Dedifferentiated amniotic fluid mesenchymal stem cell (primary cell): ENCODE measurements at regions not wholly inside any gene's neighbourhood (a gene's known extent, or its start where the extent isn't known, plus 50 kb on each side); places are given as distances from the start of the nearest gene placed in this dataset.
"Not testable (repeated sequence)": the region's sequence is repeated elsewhere in the genome, so short reads cannot be mapped to it uniquely, and the experiment has no call there.

ENCODE experiments used
- DNase-seq: peaks from one replicate; pipeline ENCODE4 v3.0.0-alpha.2; 2016; ENCODE audit errors: extremely low spot score

DNA sequence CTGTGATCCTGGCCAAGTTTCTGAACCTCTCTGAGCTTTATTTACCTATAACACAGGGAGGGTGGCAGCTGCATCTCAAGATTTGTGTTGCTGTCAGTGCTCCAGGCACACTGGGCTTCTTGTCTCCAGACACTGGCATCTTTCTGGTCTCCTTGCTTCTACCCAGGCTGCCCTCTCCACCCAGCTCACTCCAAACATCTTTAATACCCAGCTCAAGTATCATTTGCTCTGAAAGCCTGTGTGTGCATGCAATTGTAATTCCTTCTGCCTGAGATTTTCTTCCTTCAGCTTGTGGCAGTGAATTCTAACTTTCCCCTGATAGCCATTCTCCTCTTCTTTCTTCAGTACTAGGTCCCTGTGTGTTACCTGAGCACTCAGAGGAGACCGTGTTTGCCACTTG is 50.7 kb upstream of the USP7 start:
- DNase-seq, result no peak

DNA sequence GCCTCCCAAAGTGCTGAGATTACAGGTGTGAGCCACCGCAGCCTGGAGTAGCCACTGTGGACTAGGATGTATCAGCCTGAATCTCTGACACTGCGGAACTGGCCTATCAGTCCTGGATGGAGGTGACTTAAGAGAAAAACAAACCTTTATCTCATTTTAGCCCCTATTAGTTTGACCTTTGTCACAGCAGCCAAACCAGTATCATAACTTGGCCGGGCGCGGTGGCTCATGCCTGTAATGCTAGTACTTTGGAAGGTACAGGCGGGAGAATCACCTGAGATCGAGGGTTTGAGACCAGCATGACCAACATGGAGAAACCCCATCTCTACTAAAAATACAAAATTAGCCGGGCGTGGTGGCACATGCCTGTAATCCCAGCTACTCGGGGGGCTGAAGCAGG is 51.8 kb upstream of the USP7 start:
- DNase-seq, result no peak

DNA sequence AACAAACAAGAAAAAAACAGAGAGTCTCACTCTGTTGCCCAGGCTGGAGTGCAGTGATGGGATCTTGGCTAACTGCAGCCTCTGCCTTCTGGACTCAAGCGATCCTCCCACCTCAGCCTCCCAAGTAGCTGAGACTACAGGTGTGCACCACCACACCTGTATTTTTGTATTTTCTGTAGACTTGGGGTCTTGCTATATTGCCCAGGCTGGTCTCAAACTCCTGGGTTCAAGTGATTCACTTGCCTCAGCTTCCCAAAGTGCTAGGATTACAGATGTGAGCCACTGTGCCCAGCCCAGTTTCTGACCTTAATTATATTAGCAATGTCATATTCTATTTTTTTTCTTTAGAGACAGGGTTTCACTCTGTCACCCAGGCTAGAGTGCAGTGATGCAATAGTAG is 52.3 kb upstream of the USP7 start:
- DNase-seq, result not testable (repeated sequence)

DNA sequence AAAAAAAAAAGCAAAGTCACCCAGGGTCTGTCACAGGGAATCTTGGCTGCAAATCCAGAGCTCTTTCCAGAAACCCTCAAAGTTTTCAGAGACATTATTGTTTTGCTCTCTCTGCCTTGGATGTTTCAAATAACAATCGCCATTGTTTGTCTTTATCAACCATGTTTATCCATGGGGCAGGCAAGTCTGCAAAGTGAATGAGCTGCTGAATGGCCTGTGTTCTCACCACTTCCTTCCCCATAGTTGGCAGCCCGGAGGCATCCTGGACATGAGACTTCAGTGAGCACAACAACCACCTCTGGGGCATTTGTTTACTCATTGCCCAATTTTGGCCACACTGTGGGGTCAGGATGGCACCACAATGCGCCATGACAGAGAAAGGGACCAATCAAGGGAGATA is 53.1 kb upstream of the USP7 start:
- DNase-seq, result no peak

DNA sequence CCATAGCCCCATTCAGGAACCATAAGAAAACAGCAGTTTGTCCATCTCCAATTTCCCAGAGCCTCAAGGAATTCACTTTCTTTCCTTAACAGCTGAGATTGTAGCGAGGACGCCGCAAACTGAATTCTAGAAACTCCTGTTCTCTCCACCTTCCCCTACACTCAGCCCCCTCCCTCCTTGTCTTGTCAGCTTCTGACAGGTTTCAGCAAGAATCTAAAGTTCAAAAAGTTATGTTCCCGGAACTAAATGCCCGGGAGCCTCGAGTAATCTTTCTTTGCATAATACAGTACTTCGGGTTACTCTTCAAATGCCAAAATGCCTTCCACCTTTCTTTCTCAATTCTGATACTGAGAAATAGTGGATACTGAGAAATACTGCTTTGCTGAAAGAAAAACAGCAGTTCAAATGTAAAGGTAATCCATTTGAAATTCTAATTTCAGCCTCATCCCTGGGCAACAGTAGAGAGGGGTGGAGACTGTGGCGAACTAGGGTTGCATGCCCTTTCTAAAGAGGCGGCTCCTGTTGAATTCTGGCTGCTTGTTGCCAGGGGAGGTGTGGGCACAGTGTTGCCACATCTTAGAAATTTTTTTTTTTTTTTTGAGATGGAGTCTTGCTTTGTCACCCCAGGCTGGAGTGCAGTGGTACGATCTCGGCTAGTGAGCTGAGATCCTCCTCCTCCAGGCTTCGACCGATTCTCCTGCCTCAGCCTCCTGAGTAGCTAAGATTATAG is 63.5 kb upstream of the USP7 start:
- no peak for DNase-seq

DNA sequence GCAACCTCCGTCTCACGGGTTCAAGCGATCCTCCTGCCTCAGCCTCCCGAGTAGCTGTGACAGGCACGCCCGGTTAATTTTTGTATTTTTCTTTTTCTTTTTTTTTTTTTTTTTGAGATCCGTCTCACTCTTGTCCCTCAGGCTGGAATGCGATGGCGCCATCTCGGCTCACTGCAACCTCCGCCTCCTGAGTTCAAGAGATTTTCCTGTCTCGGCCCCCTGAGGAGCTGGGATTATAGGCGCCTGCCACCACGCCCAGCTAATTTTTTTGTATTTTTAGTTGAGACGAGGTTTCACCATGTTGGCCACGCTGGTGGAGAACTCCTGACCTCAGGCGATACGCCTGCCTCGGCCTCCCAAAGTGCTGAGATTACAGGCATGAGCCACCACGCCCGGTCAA is 63.0 kb upstream of the HAPSTR1 start:
- DNase-seq, result not testable (repeated sequence)

DNA sequence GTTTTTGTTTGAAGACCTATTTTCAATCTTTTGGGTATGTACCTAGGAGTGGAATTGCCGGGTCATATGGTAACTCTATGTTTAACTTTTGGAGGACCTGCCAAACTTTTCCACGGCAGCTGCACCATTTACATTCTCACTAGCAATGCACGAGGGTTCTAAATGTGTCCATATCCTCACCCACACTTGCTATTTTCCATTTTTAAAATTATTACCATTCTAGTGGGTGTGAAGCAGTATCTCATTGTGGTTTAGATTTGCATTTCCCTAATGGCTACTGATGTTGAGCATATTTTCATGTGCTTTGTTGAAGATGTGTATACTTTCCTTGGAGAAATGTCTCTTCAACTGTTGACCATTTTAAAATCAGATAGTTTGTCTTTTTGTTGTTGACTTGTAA is 60.3 kb upstream of the HAPSTR1 start:
- DNase-seq, result no peak

DNA sequence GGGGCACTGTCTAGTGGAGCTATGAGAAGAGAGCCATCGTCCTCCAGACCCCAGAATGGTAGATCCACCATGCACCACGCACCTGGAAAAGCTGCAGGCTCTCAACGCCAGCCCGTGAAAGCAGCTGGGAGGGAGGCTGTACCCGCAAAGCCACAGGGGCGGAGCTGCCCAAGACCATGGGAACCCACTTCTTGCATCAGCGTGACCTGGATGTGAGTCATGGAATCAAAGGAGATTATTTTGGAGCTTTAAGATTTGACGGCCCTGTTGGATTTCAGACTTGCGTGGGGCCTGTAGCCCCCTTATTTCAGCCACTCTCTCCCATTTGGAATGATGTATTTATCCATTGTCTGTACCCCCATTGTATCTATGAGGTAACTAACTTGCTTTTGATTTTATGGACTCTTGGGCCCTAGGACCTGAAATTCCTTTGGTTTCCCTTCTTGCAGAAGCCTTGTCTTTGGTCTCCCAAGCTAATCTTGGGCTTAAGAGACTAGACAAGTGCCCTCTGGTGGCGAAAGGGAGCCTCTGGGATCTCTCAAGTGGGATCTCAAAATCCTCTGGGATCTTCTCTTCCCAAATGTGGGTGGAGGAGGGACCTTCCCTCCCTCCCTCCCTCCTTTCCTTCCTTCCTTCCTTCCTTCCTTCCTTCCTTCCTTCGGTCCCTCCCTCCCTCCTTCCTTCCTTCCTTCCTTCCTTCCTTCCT is 58.2 kb upstream of the HAPSTR1 start:
- peak; percentile 63 for DNase-seq

DNA sequence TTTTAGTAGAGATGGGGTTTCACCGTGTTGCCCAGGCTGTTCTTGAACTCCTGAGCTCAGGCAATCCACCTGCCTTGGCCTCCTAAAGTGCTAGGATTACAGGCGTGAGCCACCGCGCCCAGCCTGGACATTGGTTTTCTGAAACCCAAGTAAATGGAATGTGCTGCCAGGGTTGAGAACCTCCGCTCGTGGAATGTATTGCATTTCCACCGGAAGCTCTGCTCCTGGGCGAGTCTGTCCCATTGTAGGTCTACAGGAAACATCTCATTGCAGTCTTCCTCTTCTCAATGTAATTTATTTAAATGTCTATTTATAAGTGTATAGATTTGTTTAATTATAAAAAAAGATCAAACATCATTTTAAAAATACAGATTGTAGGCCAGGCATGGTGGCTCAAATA is 57.4 kb upstream of the HAPSTR1 start:
- no peak for DNase-seq

DNA sequence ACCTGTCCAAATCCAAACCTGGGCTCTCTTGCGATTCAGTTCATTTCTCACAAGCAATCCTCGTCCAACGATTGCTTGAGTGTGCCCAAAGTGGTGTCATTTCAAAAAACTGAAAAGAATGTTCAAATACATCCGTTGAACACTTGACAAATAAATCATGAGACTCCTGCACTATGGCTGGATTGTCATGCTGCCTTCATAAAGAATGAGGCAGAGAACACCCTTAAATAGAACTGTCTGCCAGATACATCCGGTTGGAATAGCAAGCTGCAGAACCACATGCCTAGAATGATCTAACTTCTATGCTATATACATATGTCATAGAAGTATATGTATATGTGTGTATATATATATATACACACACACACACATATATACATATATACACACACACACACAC is 55.4 kb upstream of the HAPSTR1 start:
- DNase-seq, result no peak

DNA sequence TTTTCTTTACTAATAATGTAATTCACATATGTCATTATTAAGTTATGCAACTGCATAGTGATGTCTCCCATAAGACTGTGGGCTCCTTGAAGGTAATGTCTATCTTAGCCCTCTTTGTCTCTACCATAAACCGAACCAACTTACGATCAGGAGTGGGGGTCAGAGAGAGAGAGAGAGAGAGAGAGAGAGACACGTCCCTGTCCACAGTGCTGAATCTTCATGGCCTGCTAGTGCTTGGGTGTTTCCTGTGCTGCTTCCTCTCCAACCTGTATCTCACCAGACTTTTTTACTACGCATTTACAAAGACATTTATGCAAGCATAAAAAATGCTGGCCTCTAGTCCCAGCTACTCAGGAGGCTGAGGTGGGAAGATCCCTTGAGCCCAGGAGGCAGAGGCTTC is 52.2 kb upstream of the HAPSTR1 start:
- DNase-seq, result no peak

DNA sequence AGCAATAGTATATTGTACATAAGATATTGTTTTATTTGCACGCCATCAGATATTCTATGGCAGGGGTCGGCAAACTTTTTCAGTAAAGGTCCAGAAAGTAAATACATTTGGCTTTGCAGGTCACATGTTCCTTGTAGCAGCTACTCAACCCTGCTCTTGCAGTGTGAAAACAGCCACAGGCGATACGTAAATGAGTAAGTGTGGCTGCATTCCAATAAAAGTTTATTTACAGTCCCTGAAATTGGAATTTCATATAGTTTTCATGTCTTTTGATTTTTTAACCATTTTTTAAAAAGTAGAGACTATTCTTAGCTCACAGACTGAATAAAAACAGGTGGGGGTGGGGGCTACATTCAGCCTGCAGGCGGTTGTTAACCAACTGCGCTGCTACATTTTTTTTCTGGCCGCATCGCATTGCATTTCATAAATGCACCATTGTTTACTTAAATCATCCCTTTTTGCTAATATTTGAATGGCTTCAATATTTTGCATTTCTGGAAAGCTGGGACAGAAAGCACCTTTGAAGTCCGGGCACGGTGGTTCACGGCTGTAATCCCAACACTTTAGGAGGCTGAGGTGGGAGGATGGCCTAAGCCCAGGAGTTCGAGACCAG is 50.5 kb upstream of the HAPSTR1 start:
- DNase-seq, result no peak
